H1 (cell line): ENCODE measurements at regions not wholly inside any gene's neighbourhood (a gene's known extent, or its start where the extent isn't known, plus 50 kb on each side); places are given as distances from the start of the nearest gene placed in this dataset.

Experiments used
- CTCF ChIA-PET: fragments of 300-600 bp; sonication (Branson Sonifier 250); formaldehyde crosslinking; loops from one replicate; lab custom pipeline; 2021; ENCODE audit not compliant: partially characterized antibody; lab: Charles Lee
- POLR2A ChIA-PET: fragments of 300-600 bp; sonication (Branson Sonifier 250); formaldehyde crosslinking; loops from one replicate; lab custom pipeline; 2021; ENCODE audit warnings: inconsistent platforms; ENCODE audit not compliant: partially characterized antibody; lab: Charles Lee
- DNase-seq, 2 experiments: peaks; one replicate each; pipeline versions ENCODE4 v3.0.0 to v3.0.0-alpha.2; 2010 to 2022; ENCODE audit warnings: low spot score in 2 of 2, low read depth in 1 of 2, mixed read lengths in 1 of 2
- FAIRE-seq: peaks from 2 replicates; lab custom pipeline; 2011; peaks lifted over from hg19 to GRCh38; lab: Jason Lieb, UNC
- H2AFZ ChIP-seq: 2 replicates; pipeline ENCODE4 v1.8.1; 2012; ENCODE audit warnings: low read length, inconsistent platforms
- H2AK5ac ChIP-seq: 2 replicates; pipeline ENCODE4 v1.6.1; 2013; ENCODE audit warnings: low read depth, low read length
- H2BK120ac ChIP-seq: replicated peaks from 2 replicates; pipeline ENCODE3; 2013; ENCODE audit warnings: low read depth, low read length, inconsistent platforms
- H2BK12ac ChIP-seq: 2 replicates; pipeline ENCODE4 v1.6.1; 2013; ENCODE audit warnings: low read depth, low read length
- H2BK15ac ChIP-seq: 2 replicates; pipeline ENCODE4 v1.6.1; 2013; ENCODE audit warnings: low read length
- H2BK20ac ChIP-seq: 2 replicates; pipeline ENCODE4 v1.6.1; 2013; ENCODE audit warnings: low read length
- H2BK5ac ChIP-seq: 2 replicates; pipeline ENCODE4 v1.6.1; 2013; ENCODE audit warnings: low read depth, low read length
- H3K14ac ChIP-seq: 2 replicates; pipeline ENCODE4 v1.6.1; 2013; ENCODE audit warnings: inconsistent platforms; ENCODE audit not compliant: insufficient read length
- H3K18ac ChIP-seq: 2 replicates; pipeline ENCODE4 v1.6.1; 2013; ENCODE audit warnings: low read length; ENCODE audit errors: extremely low read depth
- H3K23ac ChIP-seq: 2 replicates; pipeline ENCODE4 v1.6.1; 2013; ENCODE audit warnings: inconsistent platforms; ENCODE audit not compliant: insufficient read length
- H3K23me2 ChIP-seq: 2 replicates; pipeline ENCODE4 v1.6.1; 2013; ENCODE audit warnings: low read depth, low read length
- H3K27ac ChIP-seq: 2 replicates; pipeline ENCODE4 v1.6.1; 2011; ENCODE audit warnings: low read depth, low read length, inconsistent platforms
- H3K27me3 ChIP-seq, 4 experiments: replicated peaks in 1 of 4; 1 replicate in 1 of 4; 2 replicates in 3 of 4; pipeline versions ENCODE4 v1.6.1 to v1.8.1; 2011 to 2013; ENCODE audit warnings: low read length in 3 of 4, mild to moderate bottlenecking in 3 of 4, inconsistent platforms in 2 of 4, mixed read lengths in 2 of 4, moderate library complexity in 1 of 4; ENCODE audit not compliant: control insufficient read depth in 3 of 4, insufficient read depth in 3 of 4; ENCODE audit errors: extremely low read depth in 1 of 4
- H3K36me3 ChIP-seq, 4 experiments: 2 replicates each; pipeline versions ENCODE4 v1.6.1 to v1.8.1; 2011 to 2013; ENCODE audit warnings: mild to moderate bottlenecking in 4 of 4, low read length in 3 of 4, moderate library complexity in 2 of 4, control low read depth in 1 of 4, inconsistent platforms in 1 of 4; ENCODE audit not compliant: insufficient read depth in 4 of 4, control insufficient read depth in 2 of 4
- H3K4ac ChIP-seq: replicated peaks from 2 replicates; pipeline ENCODE3; 2013; ENCODE audit warnings: low read length, low read depth, mixed read lengths, inconsistent platforms; ENCODE audit not compliant: insufficient read length
- H3K4me1 ChIP-seq, 4 experiments: replicated peaks in 1 of 4; 1 replicate in 1 of 4; 2 replicates in 3 of 4; pipeline versions ENCODE4 v1.6.1 to v1.8.1; 2011 to 2013; ENCODE audit warnings: low read length in 3 of 4, inconsistent platforms in 2 of 4, mixed read lengths in 1 of 4; ENCODE audit not compliant: insufficient read depth in 4 of 4, control insufficient read depth in 3 of 4
- H3K4me2 ChIP-seq, 2 experiments: 2 replicates each; pipeline versions ENCODE4 v1.6.1 to v1.8.1; 2011 to 2013; ENCODE audit warnings: low read depth in 2 of 2, low read length in 2 of 2, control low read depth in 1 of 2, inconsistent platforms in 1 of 2, mild to moderate bottlenecking in 1 of 2; ENCODE audit not compliant: insufficient read depth in 1 of 2
- H3K4me3 ChIP-seq, 4 experiments: fragments of 200-600, 300-600 bp in 1 of 4; sonication (generic), shearing (Covaris generic), sonication (Bioruptor Twin) in 1 of 4; 2 replicates each; pipeline versions ENCODE4 v1.5.1 to v1.8.1; 2011 to 2016; ENCODE audit warnings: low read length in 4 of 4, low read depth in 3 of 4, control low read depth in 2 of 4, inconsistent platforms in 2 of 4, mild to moderate bottlenecking in 2 of 4, mixed read lengths in 1 of 4, moderate library complexity in 1 of 4; ENCODE audit not compliant: insufficient read depth in 2 of 4; ENCODE audit errors: extremely low read depth in 1 of 4
- H3K56ac ChIP-seq: replicated peaks from 2 replicates; pipeline ENCODE3; 2013; ENCODE audit warnings: low read depth, mild to moderate bottlenecking, mixed read lengths, low read length, inconsistent platforms; ENCODE audit not compliant: insufficient read length
- H3K79me1 ChIP-seq: 2 replicates; pipeline ENCODE4 v1.6.1; 2013; ENCODE audit warnings: low read depth, low read length, control low read depth
- H3K79me2 ChIP-seq, 2 experiments: 2 replicates each; pipeline versions ENCODE4 v1.6.1 to v1.8.1; 2012 to 2013; ENCODE audit warnings: low read length in 2 of 2, mild to moderate bottlenecking in 2 of 2, inconsistent platforms in 1 of 2; ENCODE audit not compliant: insufficient read depth in 2 of 2, control insufficient read depth in 1 of 2
- H3K9ac ChIP-seq, 4 experiments: replicated peaks in 1 of 4; 1 replicate in 1 of 4; 2 replicates in 3 of 4; pipeline versions ENCODE4 v1.6.1 to v1.8.1; 2011 to 2013; ENCODE audit warnings: low read depth in 3 of 4, low read length in 3 of 4, control low read depth in 2 of 4, mild to moderate bottlenecking in 2 of 4, moderate library complexity in 2 of 4, inconsistent platforms in 1 of 4; ENCODE audit errors: extremely low read depth in 1 of 4
- H3K9me3 ChIP-seq, 2 experiments: 2 replicates each; pipeline versions ENCODE4 v1.6.1 to v1.8.1; 2012 to 2013; ENCODE audit warnings: mild to moderate bottlenecking in 2 of 2, moderate library complexity in 2 of 2, control low read depth in 1 of 2, inconsistent platforms in 1 of 2, low read depth in 1 of 2, low read length in 1 of 2, mixed read lengths in 1 of 2; ENCODE audit not compliant: insufficient read depth in 2 of 2
- H4K20me1 ChIP-seq, 2 experiments: replicated peaks in 1 of 2; 2 replicates each; pipeline versions ENCODE3 to v1.8.1; 2011 to 2013; ENCODE audit warnings: inconsistent platforms in 2 of 2, low read length in 2 of 2, mild to moderate bottlenecking in 1 of 2; ENCODE audit not compliant: insufficient read depth in 2 of 2, control insufficient read depth in 1 of 2
- H4K5ac ChIP-seq: 2 replicates; pipeline ENCODE4 v1.6.1; 2013; ENCODE audit warnings: low read length, low read depth, mixed read lengths, inconsistent platforms; ENCODE audit not compliant: insufficient read length
- H4K8ac ChIP-seq: 2 replicates; pipeline ENCODE4 v1.8.0; 2013; ENCODE audit warnings: mild to moderate bottlenecking, moderate library complexity, low read length, inconsistent platforms; ENCODE audit not compliant: insufficient read depth; ENCODE audit errors: extremely low read depth
- H4K91ac ChIP-seq: replicated peaks from 2 replicates; pipeline ENCODE3; 2013; ENCODE audit warnings: low read length, mixed read lengths, inconsistent platforms; ENCODE audit not compliant: insufficient read length
- CEBPB ChIP-seq: IDR thresholded peaks from 2 replicates; pipeline ENCODE4 v1.6.1; 2012; ENCODE audit warnings: low read depth, low read length
- CHD2 ChIP-seq: IDR thresholded peaks from 2 replicates; pipeline ENCODE4 v1.6.1; 2012; ENCODE audit warnings: low read length, improper control_type of control experiment
- EGR1 ChIP-seq: IDR thresholded peaks from 2 replicates; pipeline ENCODE4 v1.6.1; 2011; ENCODE audit warnings: low read depth, low read length, borderline replicate concordance
- EP300 ChIP-seq, 2 experiments: IDR thresholded peaks; 1 replicate in 1 of 2; 2 replicates in 1 of 2; pipeline ENCODE4 v1.6.1; 2011 to 2012; ENCODE audit warnings: low read depth in 2 of 2, low read length in 2 of 2, mild to moderate bottlenecking in 2 of 2, borderline replicate concordance in 1 of 2, inconsistent platforms in 1 of 2, moderate library complexity in 1 of 2
- HDAC2 ChIP-seq, 2 experiments: fragments of 300-600 bp in 1 of 2; sonication (generic) in 1 of 2; IDR thresholded peaks; 2 replicates each; pipeline ENCODE4 v1.6.1; 2011 to 2012; ENCODE audit warnings: low read depth in 2 of 2, low read length in 2 of 2, mild to moderate bottlenecking in 2 of 2, moderate library complexity in 2 of 2, borderline replicate concordance in 1 of 2, inconsistent platforms in 1 of 2
- JUND ChIP-seq: IDR thresholded peaks from 2 replicates; pipeline ENCODE4 v1.6.1; 2011; ENCODE audit warnings: mild to moderate bottlenecking, improper control_type of control experiment, low read length
- KDM4A ChIP-seq: IDR thresholded peaks from one replicate; pipeline ENCODE4 v1.7.1; 2012; ENCODE audit warnings: low read depth, mild to moderate bottlenecking, moderate library complexity, low read length, inconsistent platforms; ENCODE audit not compliant: severe bottlenecking
- SAP30 ChIP-seq: fragments of 300-600 bp; sonication (generic); IDR thresholded peaks from 2 replicates; pipeline ENCODE4 v1.7.1; 2012; ENCODE audit warnings: low read length, moderate library complexity, mild to moderate bottlenecking, inconsistent platforms; ENCODE audit not compliant: insufficient read depth, insufficient replicate concordance
- SIRT6 ChIP-seq: IDR thresholded peaks from one replicate; pipeline ENCODE4 v1.7.1; 2012; ENCODE audit warnings: low read length, inconsistent platforms
- SP2 ChIP-seq: IDR thresholded peaks from 2 replicates; pipeline ENCODE4 v1.6.1; 2012; ENCODE audit warnings: mild to moderate bottlenecking, low read length, inconsistent platforms
- SUZ12 ChIP-seq: fragments of 200-600 bp; sonication (generic); IDR thresholded peaks from 2 replicates; pipeline ENCODE4 v1.6.1; 2012; ENCODE audit warnings: mild to moderate bottlenecking, inconsistent platforms, low read length, moderate library complexity, mixed read lengths
- TAF1 ChIP-seq: IDR thresholded peaks from 2 replicates; pipeline ENCODE4 v1.6.1; 2011; ENCODE audit warnings: mild to moderate bottlenecking, low read depth, low read length
- YY1 ChIP-seq: IDR thresholded peaks from 2 replicates; pipeline ENCODE4 v1.6.1; 2011; ENCODE audit warnings: low read depth, mild to moderate bottlenecking, low read length
- WGBS, 2 experiments: shearing (Covaris generic) in 1 of 2; methylation state at CpG; one replicate each; pipeline versions ENCODE4 v1.1.6 to v1.1.7; 2013 to 2015; ENCODE audit warnings: low lambda C conversion rate in 2 of 2, mixed read lengths in 2 of 2, inconsistent platforms in 1 of 2, low coverage in 1 of 2, missing lambda C conversion rate in 1 of 2; ENCODE audit not compliant: insufficient replicate concordance in 2 of 2, insufficient coverage in 1 of 2, insufficient read length in 1 of 2; ENCODE audit errors: extremely low coverage in 1 of 2, missing lambda C conversion rate in 1 of 2; 5-methylcytosine and 5-hydroxymethylcytosine counted together
- TF ChIP-seq, protein P1 (sequence below): IDR thresholded peaks from 2 replicates; pipeline ENCODE4 v1.6.1; 2012; ENCODE audit warnings: inconsistent platforms

DNA sequence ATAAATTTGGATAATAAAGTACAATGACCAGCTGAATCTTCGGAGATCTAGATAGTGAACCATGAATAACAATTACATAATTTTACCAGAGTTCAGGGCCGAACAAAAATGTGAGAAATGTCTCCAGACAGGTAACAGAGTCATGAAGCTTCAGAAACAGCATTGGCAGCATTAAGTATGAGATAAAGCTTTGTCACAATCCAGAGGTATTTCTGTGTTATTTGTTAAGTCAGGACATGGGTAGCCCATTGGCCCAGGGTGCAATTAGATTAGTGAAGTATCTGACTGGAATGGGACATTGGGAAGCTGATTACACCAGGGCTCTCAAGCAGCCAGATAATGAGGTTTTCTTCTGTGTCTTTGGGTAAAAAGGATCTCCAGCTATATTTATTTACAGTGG is 184.2 kb upstream of the PPP1R3A start:
- Histone ChIP-seq H2BK15ac (no peak overlapping the region), H2BK12ac (no peak overlapping the region), H3K79me1 (no peaks in the 10 kb centered on the region), H3K9me3 (no peaks in the 10 kb centered on the region), H3K4me1 (no peaks in the 10 kb centered on the region), H2BK5ac (no peak overlapping the region), H3K18ac (no peak overlapping the region), H3K27ac (no peak overlapping the region), H4K20me1 (no peaks in the 10 kb centered on the region), H3K4me3 (no peak overlapping the region), H3K23me2 (no peaks in the 10 kb centered on the region), H2BK120ac (no peak overlapping the region), H3K23ac (no peak overlapping the region), H3K27me3 (no peaks in the 10 kb centered on the region), H4K8ac (no peak overlapping the region), H2AFZ (no peak overlapping the region), H3K4me2 (no peak overlapping the region), H4K91ac (no peak overlapping the region), H3K4ac (no peak overlapping the region), H3K79me2 (no peaks in the 10 kb centered on the region), H3K56ac (no peak overlapping the region), H2BK20ac (no peak overlapping the region), H2AK5ac (no peak overlapping the region), H4K5ac (no peak overlapping the region), H3K9ac (no peak overlapping the region), H3K36me3 (no peaks in the 10 kb centered on the region), H3K14ac (no peak overlapping the region)
- TF ChIP-seq SIRT6: no peak
- no peak for TF ChIP-seq EGR1
- no peak for TF ChIP-seq SAP30
- TF ChIP-seq SUZ12: no peak
- TF ChIP-seq, protein P1, sequence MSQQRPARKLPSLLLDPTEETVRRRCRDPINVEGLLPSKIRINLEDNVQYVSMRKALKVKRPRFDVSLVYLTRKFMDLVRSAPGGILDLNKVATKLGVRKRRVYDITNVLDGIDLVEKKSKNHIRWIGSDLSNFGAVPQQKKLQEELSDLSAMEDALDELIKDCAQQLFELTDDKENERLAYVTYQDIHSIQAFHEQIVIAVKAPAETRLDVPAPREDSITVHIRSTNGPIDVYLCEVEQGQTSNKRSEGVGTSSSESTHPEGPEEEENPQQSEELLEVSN: no peak
- TF ChIP-seq TAF1: no peak
- no peak for TF ChIP-seq KDM4A
- TF ChIP-seq SP2: no peak
- TF ChIP-seq CEBPB: no peak
- no peak for TF ChIP-seq JUND
- TF ChIP-seq CHD2: no peak
- TF ChIP-seq HDAC2 (IDR thresholded peaks at IDR 0.05; ENCODE audit: borderline replicate concordance in 1 of 2, low read depth in 2 of 2, low read length in 2 of 2): no peak
- no peak for TF ChIP-seq YY1
- TF ChIP-seq EP300 (IDR thresholded peaks at IDR 0.05; ENCODE audit: borderline replicate concordance in 1 of 2, low read depth in 2 of 2, low read length in 2 of 2): no peak
- DNase-seq (no peak), FAIRE-seq (no peak)
- 94% methylated on average over 2 of the region's 2 CpGs; no CpG with 5 or more reads in 1 of the 2 experiments for WGBS, 2 experiments
- ChIA-PET POLR2A (no interaction called here), CTCF (interaction anchor here (0.6 kb wide), 1 partner anchor 450 kb away, joined by 4 read pairs; no protein-coding TSS in a partner anchor)
